ENCODE measurements at regions not wholly inside any gene's neighbourhood (a gene's known extent, or its start where the extent isn't known, plus 50 kb on each side); places are given as distances from the start of the nearest gene placed in this dataset.

DNA sequence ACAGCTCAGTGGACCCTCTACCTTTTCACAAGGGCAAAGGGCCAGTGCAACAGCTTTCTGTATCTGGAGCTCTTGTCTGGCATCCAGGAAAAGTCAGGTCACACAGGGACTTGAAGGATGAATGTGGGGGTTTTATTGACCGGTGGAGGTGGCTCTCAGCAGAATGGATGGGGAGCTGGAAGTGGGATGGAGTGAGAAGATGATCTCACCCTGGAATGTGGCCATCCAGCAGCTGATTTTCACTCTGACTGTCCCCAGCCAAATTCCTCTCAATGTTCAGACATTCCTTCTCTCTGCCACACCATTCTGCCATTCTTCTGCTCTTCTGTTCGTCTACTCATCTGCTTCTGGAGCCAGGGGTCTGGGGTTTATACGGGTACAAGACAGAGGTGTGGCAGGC lies 1119.9 kb downstream of the TAF11L14 start:
- no peak for DNase-seq (ENCODE audit: low read depth)
- TF ChIP-seq, protein P1, sequence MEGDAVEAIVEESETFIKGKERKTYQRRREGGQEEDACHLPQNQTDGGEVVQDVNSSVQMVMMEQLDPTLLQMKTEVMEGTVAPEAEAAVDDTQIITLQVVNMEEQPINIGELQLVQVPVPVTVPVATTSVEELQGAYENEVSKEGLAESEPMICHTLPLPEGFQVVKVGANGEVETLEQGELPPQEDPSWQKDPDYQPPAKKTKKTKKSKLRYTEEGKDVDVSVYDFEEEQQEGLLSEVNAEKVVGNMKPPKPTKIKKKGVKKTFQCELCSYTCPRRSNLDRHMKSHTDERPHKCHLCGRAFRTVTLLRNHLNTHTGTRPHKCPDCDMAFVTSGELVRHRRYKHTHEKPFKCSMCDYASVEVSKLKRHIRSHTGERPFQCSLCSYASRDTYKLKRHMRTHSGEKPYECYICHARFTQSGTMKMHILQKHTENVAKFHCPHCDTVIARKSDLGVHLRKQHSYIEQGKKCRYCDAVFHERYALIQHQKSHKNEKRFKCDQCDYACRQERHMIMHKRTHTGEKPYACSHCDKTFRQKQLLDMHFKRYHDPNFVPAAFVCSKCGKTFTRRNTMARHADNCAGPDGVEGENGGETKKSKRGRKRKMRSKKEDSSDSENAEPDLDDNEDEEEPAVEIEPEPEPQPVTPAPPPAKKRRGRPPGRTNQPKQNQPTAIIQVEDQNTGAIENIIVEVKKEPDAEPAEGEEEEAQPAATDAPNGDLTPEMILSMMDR (conservative IDR thresholded peaks at IDR 0.05; ENCODE audit: low read length) = no peak
- no peak overlapping the region for H3K4me3 ChIP-seq (ENCODE audit: low read length)

DNA sequence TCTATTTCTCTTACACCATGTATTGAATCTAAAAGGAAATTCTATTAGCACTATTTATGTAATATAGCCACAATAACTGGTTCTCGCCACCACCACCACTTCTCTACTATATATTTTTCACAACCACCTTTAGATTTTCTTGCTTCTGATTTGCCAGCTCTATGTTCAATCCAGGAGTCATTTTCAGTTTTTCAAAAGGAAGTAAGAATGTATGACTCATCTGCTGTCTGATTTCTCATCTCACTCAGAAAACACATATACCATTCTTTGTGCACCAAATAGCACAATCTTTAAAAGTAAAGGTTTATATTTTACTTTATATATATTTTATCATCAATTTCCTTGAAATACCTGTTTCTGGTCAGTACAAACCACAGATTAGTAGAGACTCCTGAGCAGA lies 1127.5 kb downstream of the TAF11L14 start:
- TF ChIP-seq, protein P1 (conservative IDR thresholded peaks at IDR 0.05; ENCODE audit: low read length) = no peak
- H3K4me3 ChIP-seq (ENCODE audit: low read length) = no peak overlapping the region
- no peak for DNase-seq (ENCODE audit: low read depth)

DNA sequence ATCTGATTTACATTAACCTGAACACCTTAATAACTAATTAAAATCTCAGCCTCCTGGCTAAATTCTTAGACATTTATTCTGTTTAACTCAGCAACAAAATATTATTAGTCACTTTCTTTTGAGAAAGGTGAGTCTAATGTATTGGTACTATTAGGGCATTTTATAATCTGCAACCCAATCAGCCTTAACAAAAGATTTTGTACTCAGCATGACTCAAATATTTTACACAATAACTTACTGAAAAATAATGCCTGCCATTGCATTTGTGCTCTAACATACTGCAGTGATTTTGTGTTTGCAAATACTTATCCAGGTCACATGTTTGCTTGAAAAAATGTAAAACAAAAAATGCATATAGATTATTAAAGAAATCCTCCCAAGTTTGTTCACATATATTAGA lies 1129.9 kb downstream of the TAF11L14 start:
- DNase-seq (ENCODE audit: low read depth) = no peak
- TF ChIP-seq, protein P1 (conservative IDR thresholded peaks at IDR 0.05; ENCODE audit: low read length) = no peak
- no peak overlapping the region for H3K4me3 ChIP-seq (ENCODE audit: low read length)

DNA sequence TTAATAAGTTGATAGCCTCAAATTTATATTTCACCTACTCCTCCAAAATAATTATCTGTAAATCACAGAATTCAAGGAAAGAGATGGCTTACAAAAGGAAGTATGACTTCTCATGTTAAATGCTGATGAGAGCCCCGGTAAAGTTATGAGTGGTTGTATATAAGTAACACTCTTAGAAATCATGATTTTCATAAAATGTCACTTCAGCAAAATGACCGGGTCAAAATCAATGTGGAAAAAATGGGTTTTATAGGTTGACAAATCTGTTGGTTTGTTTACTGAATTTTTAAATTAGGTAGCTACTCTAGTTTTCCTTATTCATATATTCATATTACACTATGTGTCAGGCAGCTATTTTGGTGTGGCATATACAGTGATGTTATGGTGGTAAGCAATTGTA lies 1131.0 kb downstream of the TAF11L14 start:
- TF ChIP-seq, protein P1 (conservative IDR thresholded peaks at IDR 0.05; ENCODE audit: low read length) = no peak
- H3K4me3 ChIP-seq (ENCODE audit: low read length) = no peak overlapping the region
- DNase-seq (ENCODE audit: low read depth) = no peak

DNA sequence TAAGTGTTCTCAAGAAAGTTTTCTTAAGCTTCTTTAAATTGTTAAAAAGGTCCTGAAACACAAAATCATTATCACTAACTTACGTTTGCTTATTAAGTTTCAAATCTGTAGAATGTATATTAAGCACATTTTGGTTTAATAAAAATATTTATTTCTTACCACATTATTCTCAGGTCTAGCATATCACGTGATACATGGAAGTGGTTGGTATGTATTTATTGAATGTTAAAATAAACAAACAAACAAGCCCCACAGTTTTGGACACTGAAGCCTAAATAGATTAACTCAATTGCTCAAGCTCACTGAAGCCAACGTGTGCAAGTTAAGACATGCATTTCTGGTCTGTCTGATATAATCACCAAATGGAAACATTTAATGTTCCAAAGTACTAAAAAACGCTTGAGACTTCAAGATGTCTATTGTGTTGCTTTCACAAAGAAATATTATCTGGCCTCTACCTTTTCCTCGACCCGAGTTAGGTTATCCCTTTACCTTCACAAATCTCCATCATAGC lies 1136.9 kb downstream of the TAF11L14 start:
- no peak for DNase-seq (ENCODE audit: low read depth)
- no peak overlapping the region for H3K4me3 ChIP-seq (ENCODE audit: low read length)
- TF ChIP-seq, protein P1 (conservative IDR thresholded peaks at IDR 0.05; ENCODE audit: low read length) = no peak

DNA sequence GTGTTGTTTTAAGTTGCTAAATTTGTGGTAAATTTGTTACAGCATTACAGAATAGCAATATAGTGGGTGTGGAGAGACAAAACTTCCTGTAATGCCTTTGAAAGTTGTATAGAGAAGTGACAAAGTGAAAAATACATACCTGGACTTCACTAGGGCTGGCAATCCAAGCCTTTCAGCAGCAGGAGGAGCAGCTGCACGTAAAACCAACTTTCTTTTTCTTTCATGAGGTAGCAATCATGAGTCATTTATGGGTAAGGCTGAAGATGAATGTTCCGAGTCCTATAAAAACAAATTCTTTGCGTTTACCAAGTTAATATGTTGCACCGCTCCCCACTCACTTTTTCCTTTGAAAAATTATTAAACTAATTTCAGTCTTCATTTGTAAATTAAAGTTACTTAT lies 1138.2 kb downstream of the TAF11L14 start:
- H3K4me3 ChIP-seq (ENCODE audit: low read length) = no peak overlapping the region
- TF ChIP-seq, protein P1 (conservative IDR thresholded peaks at IDR 0.05; ENCODE audit: low read length) = no peak
- DNase-seq (ENCODE audit: low read depth) = no peak

DNA sequence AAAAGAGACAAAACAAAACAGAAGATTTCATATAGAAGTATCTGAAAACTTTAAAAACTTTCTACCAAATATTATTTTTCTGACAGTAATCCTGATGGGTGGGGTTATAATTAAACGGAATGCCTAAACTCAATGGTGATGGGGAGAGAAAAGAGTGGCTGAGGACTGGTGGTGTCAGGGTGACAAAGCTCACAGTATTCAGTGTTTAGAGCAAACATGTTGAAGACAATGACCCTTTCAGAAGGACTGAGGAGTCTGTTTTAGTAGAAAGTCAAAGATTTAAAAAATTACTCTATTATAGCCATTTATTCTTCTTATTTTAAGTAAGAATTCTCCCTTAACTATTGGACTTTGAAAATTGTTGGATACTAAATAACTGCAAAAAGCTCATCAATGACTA lies 1144.0 kb downstream of the TAF11L14 start:
- H3K4me3 ChIP-seq (ENCODE audit: low read length) = no peak overlapping the region
- TF ChIP-seq, protein P1 (conservative IDR thresholded peaks at IDR 0.05; ENCODE audit: low read length) = no peak
- DNase-seq (ENCODE audit: low read depth) = no peak

Data from AG10803 (cell line).